ENCODE measurements at regions not wholly inside any gene's neighbourhood (a gene's known extent, or its start where the extent isn't known, plus 50 kb on each side); places are given as distances from the start of the nearest gene placed in this dataset.

DNA sequence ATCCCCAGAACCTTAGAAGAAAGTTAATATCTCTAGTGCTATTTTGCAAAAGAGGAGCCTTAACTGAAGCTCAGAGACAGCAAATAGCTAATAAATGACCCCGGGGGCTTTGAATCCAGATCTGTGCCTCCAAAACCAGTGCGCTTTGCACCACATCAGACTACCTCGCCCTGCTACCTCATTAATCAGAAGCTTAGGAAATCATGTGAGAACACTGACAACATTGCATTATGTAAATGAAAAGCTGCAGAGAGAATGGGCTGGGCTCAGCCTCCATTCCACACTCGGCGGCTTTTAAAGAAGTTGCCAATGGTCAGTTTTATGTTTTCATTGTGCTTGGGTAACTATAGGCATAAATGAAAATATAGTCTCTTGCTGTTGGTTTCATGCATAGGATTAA lies 54.0 kb upstream of the STMND1 start:
- no peak for DNase-seq

DNA sequence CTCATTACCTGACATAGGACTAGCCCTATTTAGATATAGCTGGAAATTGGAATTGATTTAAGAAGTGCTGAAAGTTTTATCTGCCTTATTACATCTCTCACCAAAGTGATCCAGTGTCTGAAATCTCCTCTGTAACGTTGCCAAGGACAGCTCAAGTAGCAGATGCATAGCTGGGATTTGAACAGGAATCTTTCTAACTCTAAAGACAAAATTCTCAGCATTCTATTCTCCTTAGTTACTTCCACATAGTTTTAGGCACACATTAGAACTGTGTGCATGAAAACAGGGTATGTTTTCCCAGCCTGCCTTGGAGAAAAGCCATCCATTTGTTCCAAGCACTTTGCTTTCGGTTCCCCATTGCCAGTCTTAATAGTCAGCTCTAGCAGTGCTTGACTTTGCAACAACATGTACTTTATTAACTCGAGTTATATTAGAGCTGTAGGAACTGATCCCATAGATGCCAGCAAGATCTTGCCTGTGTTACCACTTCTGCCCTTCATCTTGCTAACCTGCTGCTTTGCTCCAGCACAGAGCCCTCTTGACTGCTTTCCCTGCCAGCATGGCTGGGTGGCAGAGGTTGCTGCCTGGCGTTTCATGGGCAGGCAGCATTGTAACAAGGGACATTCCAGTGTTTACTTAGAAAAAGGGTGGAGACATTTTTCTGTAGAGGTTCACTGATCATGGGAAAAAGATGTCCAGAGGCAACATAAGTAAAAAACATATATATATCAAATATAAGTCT lies 56.1 kb upstream of the STMND1 start:
- no peak for DNase-seq

DNA sequence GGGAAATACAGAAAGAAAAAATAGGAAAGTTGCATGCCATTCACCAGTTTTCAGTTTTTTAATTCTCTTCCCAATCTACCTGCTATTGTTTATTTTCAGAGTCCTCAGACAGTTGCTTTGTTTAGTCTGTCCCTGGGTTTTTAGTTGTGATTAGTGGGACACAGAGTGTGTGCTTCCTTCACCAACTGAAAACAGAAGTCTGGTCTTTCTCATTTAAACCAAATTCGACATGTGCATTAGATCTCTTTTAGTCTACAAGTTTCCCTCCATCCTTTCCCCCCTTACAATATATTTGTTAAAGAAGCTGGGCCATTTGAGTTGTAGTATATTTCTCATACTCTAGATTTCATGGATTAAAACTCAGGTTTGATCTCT lies 58.7 kb upstream of the STMND1 start:
- DNase-seq: no peak

DNA sequence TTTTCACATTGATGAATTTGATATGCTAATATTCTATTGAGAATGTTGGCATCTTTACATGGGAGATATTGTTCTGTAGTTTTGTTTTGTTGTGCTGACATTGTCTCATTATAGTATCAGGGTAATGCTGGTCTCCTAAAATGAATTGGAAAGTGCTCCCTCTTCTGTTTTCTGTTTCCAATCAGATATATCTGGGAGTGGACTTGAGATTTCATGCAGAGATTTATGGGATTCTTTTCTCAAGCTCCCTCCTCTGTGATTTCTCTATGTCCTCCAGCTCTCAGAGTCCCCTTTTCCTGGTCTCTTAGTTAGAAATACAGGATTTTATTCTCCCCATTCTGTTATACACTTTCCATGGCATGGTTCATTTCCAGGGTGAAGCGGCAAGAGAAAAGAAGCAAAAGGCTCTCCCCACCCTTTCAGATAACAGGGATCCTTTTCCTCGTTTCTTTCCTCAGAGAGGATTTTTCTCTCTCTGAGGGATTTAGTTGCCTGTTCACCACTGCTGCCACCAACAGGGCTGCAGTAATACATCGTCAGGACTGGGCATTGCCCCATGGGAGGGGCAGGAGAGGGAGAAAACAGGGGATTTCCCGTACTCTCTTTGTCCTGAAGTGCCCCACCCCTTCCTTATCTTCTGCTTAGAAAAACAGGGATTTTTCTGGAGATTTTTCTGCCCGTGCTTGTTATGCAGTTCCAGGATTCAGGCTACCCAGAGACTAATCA lies 59.3 kb upstream of the STMND1 start:
- no peak for DNase-seq

DNA sequence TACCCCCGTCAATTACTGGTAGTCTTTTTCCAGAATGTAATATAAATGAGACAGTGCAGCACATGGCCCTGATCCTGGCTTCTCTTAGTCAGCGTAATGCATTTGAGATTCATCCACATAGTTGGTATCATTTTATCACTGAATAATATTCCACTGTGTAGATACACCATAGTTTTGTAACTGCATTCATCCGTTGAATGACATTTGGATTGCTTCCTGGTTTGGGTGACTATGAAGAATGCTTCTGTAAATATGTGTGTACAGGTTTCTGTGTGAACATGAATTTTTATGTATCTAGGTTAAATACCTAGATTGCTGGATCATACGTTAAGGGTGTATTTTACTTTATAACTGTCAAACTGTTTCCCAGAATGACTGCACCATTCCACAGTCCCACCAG lies 62.6 kb upstream of the STMND1 start:
- no peak for DNase-seq

DNA sequence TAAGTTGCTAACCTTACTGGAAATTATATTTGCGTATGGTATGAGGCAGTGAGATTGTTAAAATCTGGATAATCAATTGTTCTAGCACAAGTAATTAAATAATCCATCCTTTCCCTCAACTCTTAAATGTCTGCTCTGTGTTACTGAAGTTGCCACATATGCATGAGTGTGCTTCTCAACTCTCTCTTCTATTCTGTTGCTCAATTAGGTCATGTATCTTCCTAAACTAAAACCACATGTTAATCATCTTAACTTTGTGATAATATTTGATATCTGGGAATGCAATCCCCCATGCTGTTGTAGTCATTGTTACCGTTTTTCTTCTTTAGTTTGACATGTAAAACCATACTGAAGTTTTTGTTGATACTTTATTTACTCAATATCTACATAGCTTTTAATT lies 63.5 kb upstream of the STMND1 start:
- DNase-seq: no peak

DNA sequence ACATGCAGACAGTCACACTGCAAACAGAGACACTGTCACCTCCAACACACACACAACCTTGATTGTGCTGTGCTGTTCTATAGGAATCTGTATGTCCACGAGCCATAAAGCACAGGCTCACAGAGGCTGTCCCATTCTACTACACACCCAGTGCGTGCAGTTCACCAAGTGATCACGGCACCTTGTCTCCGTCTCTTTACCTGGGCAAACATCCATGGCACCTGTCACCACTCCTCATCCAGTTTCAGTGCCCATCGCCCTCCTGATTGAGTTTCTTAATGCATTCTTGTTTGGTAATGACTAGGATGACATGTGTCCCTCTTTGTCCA lies 65.8 kb upstream of the STMND1 start:
- DNase-seq: no peak

DNA sequence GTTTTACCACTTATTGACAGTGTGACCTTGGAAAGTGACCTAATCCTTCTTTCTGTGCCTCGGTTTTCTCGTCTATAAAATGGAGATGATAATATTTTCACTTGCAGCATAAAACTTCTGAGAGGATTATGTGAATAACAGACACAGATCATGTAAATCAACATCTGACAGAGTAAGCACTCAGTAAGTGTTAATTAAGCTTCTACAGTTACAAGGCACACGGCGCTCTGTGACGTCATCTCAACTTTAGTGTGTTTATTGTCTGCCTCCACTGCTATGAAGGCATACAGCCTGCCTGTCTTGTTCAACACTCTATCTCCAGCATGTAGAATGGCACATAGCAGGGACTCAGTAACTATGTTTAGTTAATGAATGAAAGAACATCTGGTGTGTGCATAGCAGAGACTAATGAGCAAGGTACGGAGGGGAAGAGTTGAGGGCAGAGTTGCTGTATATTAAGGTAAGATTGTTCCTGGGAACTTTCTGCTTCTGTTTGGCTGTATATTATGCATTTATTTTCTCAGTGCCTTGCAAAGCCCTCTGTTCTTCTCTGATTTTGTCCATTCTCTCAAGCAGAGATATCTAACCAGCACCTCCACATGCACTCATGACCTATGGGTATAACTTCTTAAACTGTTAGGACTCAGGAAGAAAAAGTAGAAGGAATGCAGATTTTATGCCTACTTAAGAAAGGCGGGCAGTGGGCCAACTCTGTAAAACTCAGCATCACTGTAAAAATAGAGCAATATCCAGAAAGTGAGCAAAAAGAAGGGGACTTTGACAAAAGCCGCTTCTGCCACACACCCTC lies 66.4 kb upstream of the STMND1 start:
- DNase-seq: no peak

GRCh38 chr6:17033746-17034145 lies 68.1 kb upstream of the STMND1 start:
- no peak for DNase-seq

GRCh38 chr6:17032988-17033634 lies 68.7 kb upstream of the STMND1 start:
- no peak for DNase-seq

- DNase-seq: no peak
These were observed 69.3 kb upstream of the STMND1 start for GRCh38 chr6:17032590-17032987.

DNA sequence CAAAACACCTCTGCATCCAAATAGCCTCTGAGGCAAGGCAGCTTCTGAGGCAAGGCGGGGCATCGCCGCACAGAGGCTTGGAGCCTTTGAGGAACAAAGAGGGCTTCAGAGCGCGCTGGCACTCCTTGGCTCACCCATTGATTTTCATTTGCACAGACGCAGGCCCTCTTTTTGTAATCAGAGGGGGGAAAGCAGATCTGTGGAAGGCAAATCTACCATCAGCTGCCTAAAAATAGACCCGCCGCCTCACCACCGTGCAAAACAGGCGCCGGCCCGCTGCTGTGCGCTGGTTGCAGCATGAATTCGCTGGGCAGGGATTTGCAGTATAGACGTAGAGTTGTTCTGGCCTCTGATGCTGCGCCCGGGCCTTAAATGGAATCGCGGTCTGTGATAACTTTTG lies 69.9 kb upstream of the STMND1 start:
- no peak for DNase-seq

DNA sequence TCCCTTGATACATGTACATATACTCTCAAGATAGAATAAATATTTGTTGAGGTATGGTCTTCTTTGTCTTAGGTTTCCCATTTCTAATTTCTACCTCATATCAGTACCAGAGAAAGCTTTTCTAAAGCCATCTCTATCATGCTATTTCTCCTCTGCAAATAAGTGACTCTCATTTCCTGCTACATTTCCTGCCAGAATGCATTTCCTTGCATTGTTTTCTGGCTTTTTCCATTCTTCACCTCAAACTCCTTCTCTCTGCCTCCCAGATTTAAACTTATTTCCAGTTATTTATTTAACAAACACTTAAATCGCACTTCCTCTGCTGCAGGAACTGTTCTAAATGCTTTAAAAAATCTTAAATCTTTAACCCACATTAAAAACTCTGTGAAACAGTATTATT lies 74.4 kb upstream of the STMND1 start:
- DNase-seq: no peak

DNA sequence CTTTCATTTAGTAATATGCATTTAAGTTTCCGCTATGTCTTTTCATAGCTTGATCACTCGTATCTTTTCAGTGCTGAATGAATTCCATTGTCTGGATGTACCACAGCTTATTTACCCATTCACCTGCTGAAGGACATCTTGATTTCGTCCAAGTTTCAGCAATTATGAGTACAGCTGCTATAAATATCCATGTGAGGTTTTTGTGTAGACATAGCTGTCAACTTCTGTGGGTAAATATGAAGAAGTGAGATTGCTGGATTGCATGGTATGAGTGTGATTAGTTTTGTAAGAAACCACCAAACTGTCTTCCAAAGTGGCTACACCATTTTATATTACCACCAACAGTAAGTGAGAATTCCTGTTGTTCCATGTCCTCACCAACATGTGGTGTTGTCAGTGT lies 79.2 kb upstream of the STMND1 start:
- DNase-seq: no peak

DNA sequence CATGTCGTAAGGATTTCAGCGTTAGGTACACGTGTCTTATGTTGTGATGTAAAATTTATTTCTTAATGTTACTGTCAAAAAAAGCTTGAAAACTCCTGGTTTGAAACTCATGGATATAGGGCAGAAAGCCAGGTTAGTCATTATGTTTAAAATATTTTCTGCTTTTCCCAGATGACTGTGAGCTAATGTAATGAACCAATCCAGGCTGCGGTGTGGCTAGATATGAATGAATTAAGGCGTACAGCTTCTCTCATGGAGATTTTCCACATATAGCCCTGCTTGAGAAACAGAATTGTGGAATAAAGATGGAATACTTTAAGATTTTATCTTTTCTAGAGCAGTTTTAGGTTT lies 80.3 kb upstream of the STMND1 start:
- DNase-seq: no peak

GRCh38 chr6:17020889-17021538 lies 80.8 kb upstream of the STMND1 start:
- no peak for DNase-seq

DNA sequence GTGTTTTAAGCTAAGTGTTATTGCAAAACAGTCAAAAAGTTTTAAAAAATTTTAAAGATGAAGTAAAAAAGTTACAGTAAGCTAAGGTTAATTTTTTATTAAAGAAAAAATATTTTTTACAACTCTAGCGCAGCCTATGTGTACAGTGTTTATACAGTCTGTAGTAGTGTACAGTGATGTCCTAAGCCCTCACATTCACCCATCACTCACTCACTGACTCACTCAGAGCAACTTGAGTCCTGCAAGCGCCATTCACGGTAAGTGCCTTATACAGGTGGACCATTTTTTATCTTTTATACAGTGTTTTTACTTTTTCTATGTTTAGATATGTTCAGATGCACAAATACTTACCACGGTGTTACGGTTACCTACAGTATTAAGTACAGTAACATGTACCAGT lies 83.4 kb upstream of the STMND1 start:
- DNase-seq: no peak

DNA sequence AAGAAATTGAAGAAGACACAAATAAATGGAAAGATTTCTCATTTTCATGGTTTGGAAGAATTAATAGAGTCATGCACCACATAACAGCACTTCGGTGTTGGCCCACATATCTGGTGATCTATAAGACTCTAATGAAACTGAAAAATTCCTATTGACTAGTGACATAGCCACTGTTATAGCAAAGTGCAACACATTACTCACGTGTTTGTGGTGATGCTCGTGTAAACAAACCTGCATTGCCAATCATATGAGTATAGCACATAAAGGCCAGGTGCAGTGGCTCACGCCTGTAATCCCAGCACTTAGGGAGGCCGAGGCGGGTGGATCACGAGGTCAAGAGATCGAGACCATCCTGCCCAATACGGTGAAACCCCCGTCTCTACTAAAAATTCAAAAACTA lies 84.4 kb upstream of the STMND1 start:
- no peak for DNase-seq

GRCh38 chr6:17015551-17016381 lies 86.1 kb upstream of the STMND1 start:
- no peak for DNase-seq

DNA sequence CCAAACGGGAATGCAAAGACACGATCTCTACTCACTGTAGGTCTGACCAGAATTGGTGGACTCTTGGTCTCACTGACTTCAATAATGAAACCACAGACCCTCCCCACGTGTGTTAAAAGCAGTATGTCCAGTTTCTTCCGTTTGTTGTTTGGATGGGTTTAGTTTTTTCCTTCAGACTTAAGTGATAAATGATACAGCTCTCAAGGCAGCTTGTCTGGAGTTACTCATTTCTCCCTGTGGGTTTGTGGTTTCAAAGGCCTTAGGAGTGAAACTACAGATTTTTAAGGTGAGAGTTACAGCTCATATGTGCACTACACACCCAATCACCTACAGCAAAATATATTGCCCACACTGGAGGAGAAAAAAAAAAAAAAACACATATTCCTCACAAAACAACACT lies 86.7 kb upstream of the STMND1 start:
- DNase-seq: no peak

DNA sequence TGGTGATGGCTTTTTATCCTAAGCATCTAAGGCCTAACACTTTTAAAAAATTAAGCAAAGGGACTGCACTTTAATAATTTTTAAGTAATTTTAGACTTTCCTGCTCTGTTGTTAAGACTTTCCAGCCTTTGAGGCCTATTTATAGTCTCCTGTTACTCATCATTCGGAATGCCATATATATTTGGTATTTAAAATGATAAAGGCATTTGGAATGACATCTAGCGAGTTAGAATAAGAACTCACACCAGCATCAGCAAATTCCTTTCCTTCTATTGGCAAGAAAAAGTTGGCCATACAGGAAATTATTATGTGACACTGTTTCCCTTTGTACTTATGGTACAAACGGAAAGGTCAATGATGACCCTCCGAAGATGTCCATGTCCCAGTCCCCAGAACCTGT lies 88.1 kb upstream of the STMND1 start:
- DNase-seq: no peak

Measured in NCI-H1694 treated with DMSO at 0.1 percent for 48 hours (cell line).